ENCODE measurements at regions not wholly inside any gene's neighbourhood (a gene's known extent, or its start where the extent isn't known, plus 50 kb on each side); places are given as distances from the start of the nearest gene placed in this dataset.
"Not testable (repeated sequence)": the region's sequence is repeated elsewhere in the genome, so short reads cannot be mapped to it uniquely, and the experiment has no call there.

DNA sequence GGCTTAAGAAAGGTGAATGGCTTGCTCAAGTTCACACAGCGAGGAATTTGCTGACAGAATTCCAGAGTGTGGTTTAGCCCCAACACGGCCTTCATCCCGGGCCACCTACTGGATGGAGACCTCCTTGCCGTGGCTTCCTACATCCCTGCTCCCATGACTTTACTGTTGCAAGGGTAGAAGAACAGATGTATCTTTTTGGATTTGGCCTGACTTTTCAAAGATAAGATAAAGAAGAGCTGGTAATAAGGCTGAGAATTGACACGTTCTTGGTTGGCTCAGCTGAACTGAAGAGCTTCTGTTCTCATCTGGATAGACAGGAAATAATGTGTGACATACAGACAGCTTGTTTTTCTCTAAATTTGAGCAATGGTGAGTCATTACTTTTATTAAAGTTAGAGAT lies 113.1 kb downstream of the KLF5 start:
- no peak for DNase-seq

DNA sequence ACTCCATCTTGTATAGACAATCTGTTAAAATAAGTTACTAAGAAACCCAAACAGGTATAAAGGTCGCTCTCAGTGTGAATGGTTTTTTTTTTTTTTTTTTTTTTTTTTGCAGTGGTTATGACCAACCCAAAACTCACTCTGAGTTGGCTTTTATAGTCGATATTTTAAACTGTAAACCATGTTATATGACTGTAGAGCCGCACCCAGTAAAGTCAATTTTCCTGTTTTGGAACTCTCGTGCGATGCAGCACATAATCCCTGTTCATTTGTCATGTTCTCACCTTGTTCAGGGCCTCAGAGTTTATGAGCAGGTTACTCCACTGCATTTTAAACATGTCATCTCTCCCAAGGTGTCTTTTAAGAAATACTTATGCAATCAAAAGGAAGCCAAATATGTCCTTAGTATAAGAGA lies 112.5 kb downstream of the KLF5 start:
- DNase-seq = no peak

DNA sequence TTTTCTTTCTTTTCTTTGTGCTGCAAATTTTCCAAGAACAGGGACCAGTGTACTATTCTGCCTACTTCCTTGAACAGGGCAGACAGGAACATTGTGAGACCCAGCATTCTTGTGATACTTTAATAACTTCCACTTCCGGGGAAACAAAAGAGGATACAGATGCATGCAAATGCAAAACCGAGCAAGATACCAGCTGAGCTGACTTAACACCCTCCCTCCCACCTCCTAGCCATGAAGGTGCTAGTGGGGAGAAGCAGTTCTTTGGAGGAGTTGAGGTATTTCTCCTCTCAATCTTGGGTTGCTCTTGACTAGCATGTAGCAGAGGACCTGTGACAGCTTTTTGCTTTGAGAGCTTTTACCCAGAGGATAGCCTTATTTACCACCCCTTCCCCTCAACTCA lies 111.2 kb downstream of the KLF5 start:
- no peak for DNase-seq

DNA sequence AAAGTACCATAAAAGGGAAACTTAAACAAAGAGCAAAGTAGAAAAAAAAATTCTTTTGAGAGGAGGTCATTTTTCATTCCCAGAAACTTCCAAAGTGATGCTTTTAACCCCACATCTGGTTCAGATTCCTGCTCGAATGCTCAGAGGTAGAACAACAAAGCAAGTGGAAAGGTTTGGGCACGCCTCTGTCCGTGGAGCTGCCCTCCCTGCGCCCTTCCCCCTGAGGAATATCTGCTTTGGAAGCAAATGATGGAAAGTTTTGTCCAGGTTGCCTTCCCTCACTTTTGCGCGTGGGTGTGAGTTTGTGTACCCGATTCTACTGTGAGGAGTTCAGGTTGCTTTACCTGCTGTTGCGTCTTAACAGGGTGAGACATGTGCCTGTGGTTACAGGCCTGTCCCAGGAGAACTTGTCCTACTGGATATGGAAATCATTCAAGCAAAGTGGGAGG lies 110.2 kb downstream of the KLF5 start:
- no peak for DNase-seq

DNA sequence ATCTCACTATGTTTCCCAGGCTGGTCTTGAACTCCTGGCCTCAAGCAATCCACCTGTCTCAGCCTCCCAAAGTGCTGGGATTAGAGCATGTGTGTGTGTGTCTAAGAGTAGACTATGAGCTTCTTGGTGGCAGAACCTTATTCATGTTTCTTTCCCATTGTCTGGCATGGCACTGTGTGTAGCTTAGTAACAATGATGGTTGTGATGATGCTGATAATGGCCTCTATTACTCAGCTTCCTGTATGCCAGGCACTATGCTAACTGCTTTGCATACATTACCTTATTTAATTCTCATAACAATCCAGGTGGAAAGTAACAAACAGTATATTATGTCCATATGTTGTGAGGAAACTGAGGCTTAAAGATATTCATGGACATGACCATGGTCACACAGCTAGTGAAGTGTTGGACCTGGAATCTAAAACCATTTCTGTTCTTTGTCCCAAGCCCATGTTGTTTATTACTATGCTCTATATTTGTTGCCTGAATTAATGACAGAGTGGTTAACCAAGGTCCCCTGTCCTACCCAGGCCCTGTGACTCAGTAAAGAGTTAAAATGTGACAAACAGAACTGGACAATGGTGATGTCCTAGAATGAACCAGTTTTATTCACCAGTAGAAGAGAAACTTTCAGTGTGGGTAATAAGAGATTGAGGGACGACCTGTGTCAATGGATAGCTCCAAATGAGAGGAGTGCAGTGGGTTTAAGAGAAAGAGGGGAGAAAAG lies 109.6 kb downstream of the KLF5 start:
- no peak for DNase-seq

DNA sequence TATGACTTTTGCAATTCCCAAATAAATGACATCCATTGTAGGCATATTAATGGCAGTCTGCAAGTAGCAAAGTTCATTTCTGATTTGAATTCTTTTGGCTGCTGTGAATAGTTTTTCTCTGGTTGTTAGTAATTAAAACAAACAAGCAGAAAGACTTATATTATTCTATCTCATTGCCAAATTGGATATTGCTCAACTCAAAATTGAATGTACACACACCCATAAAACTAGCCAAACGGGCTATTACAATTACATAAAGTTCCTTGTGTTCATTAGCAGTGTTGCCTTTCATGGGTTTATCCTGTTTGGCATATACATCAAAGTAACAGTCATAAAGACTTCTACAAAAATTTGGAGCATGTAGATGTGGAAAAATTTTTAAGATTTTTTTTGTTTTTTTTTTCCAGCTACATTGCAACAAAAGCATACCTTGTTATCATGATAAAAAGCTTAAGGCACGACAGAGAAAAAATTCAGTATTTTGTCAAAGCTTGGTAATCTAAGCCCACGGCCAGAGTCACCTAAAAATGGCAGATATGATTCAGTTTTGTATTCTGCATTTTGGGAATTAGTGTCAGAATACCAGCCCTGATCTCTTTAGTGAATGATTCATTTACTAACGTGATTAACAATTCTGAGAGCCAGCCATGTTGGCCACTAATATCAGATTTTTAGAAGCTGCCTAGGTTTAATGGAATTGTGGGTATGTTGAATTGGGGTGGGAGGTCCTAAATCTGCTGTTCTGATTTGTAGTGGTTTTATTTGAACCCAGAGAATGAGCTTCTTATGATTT lies 108.4 kb downstream of the KLF5 start:
- DNase-seq = no peak

DNA sequence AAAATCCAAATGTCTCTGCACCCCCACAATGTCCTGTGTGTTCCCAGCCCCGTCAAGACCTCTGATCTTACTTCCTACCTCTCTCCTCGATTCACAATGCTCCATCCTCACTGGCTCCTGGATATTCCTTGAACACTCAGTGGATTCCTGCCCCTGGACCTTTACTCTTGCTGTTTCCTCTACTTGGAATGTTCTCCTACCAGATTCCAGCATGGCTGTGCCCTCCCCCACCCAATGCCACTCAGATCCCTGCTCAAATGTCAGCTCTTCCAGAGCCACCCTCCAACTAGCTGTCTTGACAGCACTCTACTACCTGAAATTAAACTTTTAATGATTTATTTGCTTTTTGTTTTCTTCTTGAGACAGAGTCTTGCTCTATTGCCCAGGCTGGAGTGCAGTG lies 107.4 kb downstream of the KLF5 start:
- no peak for DNase-seq

DNA sequence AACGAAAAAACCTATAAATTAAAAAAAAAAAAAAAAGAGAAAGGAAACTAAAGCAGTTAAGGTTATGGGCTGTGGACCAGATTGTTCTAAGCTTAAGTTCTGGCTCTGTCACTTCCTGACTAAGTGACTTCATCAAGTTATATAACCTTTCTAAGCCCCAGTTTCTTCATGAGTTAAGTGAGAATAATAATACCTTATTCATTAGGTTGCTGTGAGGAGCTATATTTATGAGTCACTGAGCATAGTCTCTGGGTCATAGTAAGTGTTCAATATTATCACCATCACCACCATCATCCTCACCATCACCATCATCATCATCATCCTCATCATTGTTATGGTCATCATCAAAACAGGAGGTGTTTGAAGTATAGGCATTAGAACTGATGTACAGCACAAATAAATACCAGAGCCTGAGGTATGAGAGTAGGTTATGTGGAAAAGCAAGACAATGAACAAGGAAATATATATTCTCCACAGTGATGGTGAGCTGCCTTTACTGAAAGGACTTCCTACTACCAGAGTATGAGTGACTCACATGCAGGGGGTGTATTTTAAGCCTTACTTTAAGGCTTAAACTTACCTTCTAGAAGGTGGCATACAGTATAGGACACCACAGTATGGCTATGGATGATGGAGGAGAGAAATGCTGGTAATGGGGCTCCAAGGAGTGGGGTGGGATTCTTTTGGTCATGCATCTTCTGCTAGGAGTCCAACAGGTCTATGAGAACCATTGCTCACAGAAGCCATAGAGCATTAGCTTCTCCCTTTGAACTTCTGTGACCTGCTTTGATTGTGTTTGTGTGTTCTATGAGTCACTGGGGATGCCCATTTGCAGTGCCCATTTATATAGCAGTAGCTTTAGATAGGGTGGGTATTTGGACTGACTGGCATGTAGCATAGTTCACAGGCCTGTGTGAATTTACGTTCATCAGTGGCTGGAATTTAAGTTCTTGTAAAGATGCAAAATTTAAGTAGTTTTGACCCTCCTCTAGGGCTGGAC lies 104.4 kb downstream of the KLF5 start:
- DNase-seq = no peak

DNA sequence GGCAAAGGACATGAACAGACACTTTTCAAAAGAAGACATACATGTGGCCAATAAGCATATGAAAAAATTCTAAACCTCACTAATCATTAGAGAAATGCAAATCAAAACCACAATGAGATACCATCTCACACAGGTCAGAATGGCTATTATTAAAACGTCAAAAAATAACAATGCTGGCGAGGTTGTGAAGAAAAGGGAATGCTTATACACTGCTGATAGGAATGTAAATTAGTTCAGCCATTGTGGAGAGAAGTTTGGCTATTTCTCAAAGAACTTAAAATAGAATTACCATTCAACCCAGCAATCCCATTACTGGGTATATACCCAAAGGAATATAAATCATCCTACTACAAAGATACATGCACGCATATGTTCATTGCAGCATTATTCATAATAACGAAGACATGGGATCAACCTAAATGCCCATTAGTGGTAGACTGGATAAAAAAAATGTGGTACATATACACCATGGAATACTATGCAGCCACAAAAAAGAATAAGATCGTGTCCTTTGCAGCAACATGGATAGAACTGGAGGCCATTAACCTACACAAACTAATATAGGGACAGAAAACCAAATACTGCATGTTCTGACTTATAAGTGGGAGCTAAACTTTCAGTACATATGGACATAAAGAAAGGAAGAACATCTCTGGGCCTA lies 101.7 kb downstream of the KLF5 start:
- DNase-seq = not testable (repeated sequence)

DNA sequence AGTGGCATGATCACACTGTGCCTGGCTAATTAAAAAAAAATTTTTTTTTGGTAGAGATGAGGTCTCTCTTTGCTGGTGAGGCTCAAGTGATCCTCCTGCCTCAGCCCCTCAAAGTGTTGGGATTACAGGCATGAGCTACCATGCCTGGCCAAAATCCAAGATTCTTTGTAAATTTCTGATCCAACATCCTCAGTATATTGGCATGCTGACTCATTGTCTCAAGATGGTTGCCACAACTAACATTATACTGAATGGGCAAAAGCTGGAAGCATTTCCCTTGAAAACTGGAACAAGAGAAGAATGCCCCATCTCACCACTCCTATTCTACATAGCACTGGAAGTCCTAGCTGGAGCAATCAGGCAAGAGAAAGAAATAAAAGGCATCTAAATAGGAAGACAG lies 100.0 kb downstream of the KLF5 start:
- DNase-seq = no peak

DNA sequence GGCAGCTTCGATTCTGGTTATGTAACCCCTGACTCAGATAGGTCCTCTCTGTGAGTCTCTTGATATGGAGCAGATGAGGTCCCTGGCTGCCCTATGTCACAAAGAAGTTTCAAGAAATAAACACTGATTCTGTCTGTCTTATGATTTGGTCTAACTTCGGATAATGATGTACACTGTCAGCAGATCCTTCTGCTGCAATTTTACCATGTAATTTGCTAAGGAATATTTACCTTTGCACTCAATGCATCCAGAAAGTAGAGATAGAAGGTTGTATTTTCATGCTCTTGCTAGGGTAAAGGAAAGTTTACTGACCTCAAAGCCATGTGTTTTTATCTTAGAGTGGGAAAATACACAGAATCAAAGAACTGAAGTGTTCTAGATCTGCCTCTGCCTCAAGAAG lies 98.2 kb downstream of the KLF5 start:
- DNase-seq = no peak

DNA sequence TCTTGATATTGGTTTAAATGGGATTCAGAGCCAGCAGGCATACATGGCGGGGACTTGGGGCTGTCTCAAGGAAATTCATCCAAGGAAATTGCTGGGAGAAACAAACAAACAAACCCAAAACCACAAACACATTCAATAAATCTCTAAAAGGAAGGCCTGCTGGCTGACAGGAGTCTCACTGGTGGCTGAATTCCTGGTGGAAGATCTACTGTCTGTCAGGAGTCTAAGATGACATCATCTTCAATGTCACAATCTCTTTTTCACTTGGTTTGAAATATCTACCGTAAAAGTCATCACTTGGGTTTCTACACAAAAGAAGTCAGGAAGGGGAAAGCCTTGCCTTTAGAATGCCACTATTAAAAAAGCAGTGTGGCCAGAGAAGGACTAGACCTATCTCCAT lies 87.9 kb downstream of the KLF5 start:
- no peak for DNase-seq

DNA sequence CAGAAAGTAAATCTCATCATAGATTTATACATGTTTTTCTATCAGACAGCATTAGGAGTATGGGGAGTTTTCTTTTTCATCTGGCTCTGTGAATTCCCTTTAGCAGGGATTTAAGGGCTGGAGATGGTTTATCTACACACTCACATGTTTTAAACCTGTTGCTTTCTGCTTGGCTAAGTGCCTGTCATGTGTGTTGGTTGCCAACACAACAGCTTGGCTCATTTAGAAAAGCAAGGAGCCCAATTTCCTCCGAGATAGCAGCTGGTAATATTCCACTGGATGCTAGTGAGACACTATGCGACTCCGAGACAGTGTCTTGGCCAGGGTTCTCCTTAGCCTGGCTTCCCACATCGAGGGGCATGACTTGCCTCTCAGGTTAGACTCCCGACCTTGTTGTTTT lies 83.3 kb downstream of the KLF5 start:
- DNase-seq = no peak

DNA sequence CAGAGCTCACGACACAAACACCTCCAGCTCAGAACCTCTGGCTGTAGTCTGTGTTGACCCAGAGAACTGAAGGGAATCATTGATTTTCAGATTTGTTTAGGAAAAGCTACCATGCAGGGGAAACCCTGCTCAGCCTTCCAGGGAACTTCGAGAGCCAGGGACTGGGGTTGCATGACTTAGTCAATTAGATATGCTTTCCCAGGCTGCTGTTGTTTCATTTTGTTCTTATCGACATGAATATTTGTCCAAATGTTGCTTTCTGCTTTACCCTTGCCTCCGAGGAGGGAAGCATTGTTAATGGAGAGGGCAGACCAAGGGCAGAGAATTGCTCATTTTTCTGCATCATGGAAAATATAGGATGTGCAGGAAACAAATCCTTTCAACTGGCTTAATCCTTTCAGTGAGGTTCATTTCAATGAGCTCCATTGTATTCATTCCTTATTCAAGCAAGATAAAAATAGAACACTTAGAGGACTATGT lies 82.5 kb downstream of the KLF5 start:
- no peak for DNase-seq

DNA sequence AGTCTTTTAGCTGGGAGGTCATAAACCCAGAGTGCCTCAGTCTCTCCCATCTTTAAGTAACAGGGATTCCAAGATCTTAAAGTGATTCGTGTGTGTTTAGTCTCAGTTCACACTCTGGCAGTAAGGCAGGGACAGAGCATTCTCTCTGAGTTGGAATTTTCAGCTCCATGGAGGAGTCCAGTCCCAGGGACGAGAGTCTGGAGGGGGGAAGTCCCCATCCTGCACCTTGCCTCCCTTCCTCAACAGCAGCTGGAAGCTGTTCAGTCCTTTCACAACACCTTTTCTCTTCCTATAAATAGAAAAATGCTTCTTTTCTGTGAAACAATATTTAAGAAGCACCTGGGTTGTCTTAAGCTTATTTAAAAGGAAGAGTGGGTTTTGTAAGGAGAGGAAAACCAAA lies 82.0 kb downstream of the KLF5 start:
- DNase-seq = no peak

DNA sequence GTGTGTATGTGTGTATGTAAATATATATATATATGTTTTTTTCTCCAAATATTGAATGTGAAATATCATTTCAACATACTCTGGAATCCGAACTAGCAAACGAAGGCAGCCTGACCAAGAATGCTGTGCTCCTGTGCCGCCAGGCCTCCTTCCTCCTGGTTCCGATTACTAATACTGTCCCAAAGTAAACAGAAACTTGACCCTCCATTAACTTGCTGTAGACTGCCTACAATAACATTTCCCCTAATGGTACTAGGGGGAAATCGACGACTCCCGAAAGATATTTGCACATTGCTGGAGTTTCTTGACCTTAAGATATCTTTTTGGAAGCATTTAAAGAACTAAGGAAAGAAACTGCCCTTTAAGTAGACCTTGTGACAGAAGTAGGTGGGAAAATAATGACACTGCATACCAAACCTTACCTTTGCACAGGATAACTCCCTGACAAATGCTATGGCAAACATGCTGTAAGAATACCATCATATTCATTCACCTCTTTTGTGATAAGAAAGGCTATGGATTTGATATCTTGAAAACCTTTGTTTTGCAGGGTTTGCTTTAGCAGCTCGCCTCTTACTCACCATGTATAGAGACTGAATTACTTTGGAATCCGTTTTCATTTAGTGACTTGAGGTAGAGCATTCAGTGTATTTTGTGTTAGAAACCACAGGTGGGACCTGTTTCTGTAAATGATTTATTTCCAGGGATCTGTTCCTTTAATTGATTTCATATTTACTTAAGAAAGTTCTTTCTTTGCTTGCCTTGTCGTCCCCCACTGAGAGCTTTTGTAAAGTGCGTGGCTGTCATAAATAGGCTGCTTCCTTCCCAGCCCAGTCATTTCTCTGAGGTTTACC lies 80.1 kb downstream of the KLF5 start:
- DNase-seq = no peak

DNA sequence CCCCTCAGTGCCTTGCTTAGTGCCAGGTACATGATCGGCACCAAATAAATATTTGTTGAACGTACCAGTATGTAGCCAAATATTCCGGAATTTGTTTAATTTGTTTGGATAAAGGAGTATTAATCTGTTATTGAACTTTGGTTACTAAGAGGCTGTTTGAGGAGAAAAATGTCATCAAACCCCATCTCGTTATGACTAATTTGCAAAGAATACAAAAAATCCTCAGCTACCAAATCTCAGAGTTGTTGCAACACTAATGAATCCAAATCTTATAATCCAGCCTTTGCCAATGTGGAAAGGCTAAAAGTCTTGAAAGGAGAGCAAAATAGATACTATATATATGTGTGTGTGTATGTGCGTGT lies 79.5 kb downstream of the KLF5 start:
- DNase-seq = no peak

DNA sequence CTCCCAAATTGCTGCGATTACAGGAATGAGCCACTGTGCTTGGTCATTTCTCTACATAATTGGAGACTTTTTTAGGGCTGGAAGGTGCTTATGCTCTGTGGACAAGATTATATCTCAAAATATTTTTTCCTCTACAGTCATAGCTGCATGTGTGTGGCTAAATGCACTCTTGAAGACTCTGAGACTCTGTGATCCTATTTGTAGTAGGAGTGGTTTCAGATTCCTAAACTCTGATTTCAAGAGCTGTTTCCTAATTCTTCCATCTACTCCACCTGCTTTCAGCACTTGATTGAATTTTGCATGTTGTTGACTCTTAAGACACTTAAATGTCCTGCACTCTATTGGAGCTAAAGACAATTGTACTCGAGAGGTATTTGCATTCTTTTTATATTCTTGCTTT lies 78.0 kb downstream of the KLF5 start:
- DNase-seq = no peak

DNA sequence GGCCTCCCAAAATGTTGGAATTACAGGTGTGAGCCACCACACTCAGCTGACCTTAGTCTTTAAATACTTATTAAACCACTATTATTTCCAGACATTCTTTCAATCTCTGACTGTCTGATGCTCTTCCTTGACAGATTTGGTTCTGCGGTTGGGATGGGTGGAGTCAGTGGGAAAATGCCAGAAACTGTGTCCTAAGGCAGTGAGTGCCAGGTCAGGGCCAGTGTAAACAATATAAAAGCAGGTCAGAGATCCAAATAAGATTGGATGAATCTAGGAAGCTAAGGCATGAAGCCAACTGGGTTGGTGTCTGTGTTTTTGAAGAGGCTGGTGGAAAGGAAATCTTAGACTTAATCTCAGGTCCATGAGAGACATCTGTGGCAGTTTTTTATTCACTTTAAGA lies 74.7 kb downstream of the KLF5 start:
- no peak for DNase-seq

DNA sequence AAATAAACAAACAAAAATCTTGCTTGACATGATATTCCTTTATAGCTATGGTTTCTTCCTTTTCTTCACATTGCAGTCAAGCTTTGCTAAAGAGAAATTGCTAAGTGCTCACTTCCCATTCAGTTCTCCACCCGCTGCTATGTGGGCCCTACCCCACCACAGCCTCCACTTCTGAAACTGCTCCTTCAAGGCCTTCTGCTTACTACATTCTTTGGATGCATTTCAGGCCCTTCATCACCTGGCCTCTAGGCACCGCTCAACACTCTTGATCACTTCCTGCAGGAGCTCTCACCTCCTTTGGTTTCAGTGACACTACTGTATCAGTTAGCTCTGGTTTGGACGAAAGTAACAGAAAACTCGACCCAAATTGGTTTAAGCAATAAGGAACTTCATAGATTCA lies 72.4 kb downstream of the KLF5 start:
- no peak for DNase-seq

DNA sequence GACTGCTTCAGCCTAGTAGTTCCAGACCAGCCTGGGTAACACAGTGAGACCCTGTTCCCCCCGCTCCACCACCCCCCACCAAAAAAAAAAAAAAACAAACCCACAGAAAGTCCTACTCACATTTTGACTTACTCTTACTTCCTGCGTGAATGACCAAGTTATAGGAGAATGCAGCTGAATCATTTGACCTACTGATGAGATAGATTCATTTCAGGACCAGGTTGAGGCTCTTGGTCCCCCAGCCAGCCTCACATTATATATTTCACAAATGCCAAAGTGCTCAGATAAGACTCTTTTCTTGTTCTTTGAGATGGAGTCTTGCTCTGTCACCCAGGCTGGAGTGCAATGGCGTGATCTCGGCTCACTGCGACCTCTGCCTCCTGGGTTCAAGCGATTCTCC lies 70.2 kb downstream of the KLF5 start:
- DNase-seq = no peak
